ENCODE measurements at regions not wholly inside any gene's neighbourhood (a gene's known extent, or its start where the extent isn't known, plus 50 kb on each side); places are given as distances from the start of the nearest gene placed in this dataset.

DNA sequence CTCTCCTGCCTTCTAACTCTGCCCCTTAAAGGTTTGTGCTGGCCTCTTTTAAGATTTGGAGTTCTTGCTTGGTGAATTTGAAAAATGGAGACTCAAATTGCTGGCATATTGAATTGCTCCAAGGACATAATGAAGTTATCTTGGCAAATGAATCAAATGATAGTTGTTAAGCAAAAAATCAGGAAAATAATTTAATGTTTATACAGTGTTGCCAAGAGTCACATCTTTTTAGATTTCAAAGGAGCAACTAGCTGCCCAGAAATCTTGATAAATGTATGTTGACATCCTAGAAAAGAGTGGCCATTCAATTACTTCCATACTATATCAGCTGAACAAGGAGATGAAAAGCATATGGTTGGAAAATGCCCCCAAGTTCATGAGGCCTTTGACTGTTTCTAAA is 610.0 kb upstream of the LCORL start:
- Histone ChIP-seq H3K4me1 (replicated peaks in 1 of 2) (no peaks in the 10 kb centered on the region), H3K36me3 (replicated peaks in 1 of 2) (no peaks in the 10 kb centered on the region), H3K4me3 (no peak overlapping the region), H3K27ac (no peak overlapping the region), H3K9me3 (replicated peaks in 1 of 3) (no peaks in the 10 kb centered on the region), H3K27me3 (no peaks in the 10 kb centered on the region)
- DNase-seq, result no peak
- intact Hi-C loops (cut with DNase I), result no loop called here
- no peak for TF ChIP-seq POLR2A (IDR thresholded peaks at IDR 0.05)
- TF ChIP-seq, protein P1, sequence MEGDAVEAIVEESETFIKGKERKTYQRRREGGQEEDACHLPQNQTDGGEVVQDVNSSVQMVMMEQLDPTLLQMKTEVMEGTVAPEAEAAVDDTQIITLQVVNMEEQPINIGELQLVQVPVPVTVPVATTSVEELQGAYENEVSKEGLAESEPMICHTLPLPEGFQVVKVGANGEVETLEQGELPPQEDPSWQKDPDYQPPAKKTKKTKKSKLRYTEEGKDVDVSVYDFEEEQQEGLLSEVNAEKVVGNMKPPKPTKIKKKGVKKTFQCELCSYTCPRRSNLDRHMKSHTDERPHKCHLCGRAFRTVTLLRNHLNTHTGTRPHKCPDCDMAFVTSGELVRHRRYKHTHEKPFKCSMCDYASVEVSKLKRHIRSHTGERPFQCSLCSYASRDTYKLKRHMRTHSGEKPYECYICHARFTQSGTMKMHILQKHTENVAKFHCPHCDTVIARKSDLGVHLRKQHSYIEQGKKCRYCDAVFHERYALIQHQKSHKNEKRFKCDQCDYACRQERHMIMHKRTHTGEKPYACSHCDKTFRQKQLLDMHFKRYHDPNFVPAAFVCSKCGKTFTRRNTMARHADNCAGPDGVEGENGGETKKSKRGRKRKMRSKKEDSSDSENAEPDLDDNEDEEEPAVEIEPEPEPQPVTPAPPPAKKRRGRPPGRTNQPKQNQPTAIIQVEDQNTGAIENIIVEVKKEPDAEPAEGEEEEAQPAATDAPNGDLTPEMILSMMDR (IDR thresholded peaks at IDR 0.05), result no peak

DNA sequence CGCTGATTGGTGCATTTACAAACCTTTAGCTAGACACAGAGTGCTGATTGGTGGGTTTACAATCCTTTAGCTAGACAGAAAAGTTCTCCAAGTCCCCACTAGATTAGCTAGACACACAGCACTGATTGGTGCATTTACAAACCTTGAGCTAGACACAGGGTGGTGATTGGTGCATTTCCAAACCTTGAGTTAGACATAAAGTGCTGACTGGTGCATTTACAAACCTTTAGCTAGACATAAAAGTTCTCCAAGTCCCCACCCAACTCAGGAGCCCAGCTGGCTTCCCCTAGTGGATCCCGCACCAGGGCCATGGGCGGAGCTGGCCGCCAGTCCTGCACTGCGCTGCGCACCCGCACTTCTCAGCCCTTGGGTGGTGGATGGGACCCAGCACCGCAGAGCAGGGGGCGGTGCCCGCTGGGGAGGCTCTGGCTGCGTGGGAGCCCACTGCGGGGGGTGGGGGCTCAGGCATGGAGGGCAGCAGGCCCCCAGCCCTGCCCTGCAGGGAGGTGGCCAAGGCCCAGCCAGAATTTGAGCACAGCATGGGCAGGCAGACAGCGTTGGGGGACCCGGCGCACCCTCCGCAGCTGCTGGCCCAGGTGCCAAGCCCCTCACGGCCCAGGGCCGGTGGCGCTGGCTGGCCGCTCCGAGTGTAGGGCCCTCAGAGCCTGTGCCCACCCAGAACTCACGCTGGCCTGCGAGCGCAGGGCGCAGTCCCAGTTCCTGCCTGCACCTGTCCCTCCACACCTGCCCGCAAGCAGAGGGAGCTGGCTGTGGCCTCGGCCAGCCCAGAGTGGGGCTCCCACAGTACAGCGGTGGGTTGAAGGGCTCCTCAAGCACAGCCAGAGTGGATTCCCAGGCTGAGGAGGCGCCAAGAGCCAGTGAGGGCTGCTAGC is 608.9 kb upstream of the LCORL start:
- H3K4me1 ChIP-seq (replicated peaks in 1 of 2), result no peaks in the 10 kb centered on the region
- intact Hi-C loops (cut with DNase I), result no loop called here
- no peak for DNase-seq

DNA sequence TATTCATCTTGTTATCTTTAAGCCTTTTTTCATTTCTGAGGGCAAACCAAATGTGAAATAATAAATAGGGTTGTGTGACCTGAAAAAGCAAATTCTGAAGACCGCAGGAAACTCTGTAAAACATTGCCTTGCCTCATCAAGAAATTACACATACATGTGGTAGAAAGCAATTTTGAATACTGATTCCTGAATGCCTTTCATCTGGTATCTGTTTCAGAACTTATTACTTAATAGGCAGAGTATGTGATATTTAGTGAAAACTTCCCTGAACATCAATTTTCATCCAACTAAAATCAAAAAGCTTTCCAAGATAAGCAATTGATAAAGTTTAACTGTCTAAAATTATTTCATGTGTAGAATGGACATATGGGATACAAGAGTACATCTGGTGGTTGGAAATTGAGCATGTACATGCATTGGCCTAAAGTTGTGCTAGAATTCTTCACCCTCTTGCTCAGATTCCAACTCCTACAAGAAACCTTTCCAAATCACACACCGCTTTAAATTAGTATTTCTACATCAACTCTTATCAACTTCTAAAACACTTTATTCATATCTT is 606.0 kb upstream of the LCORL start:
- TF ChIP-seq, protein P1 (IDR thresholded peaks at IDR 0.05), result no peak
- TF ChIP-seq POLR2A (IDR thresholded peaks at IDR 0.05), result no peak
- DNase-seq, result no peak
- WGBS, 4 donors, result 73 to 84% (median 81%) methylated on average over 2 of the region's 2 CpGs
- H3K27ac ChIP-seq, result no peak overlapping the region
- H3K36me3 ChIP-seq (replicated peaks in 1 of 2), result no peaks in the 10 kb centered on the region
- H3K4me3 ChIP-seq, result no peak overlapping the region
- no peaks in the 10 kb centered on the region for H3K27me3 ChIP-seq
- H3K4me1 ChIP-seq (replicated peaks in 1 of 2), result no peaks in the 10 kb centered on the region
- no peaks in the 10 kb centered on the region for H3K9me3 ChIP-seq (replicated peaks in 1 of 3)
- intact Hi-C loops (cut with DNase I), result no loop called here

More for the DNA sequence above, 608.9 kb upstream of the LCORL start:
- Histone ChIP-seq H3K36me3 (replicated peaks in 1 of 2) (no peaks in the 10 kb centered on the region), H3K27me3 (no peaks in the 10 kb centered on the region), H3K4me3 (no peak overlapping the region), H3K9me3 (replicated peaks in 1 of 3) (no peaks in the 10 kb centered on the region), H3K27ac (no peak overlapping the region)
- TF ChIP-seq POLR2A (IDR thresholded peaks at IDR 0.05), result no peak
- TF ChIP-seq, protein P1 (IDR thresholded peaks at IDR 0.05), result no peak
- WGBS, 4 donors, result 84 to 99% (median 92%) methylated on average over 3 to 29 of the region's 29 CpGs

- TF ChIP-seq POLR2A (IDR thresholded peaks at IDR 0.05), result no peak
- TF ChIP-seq, protein P1 (IDR thresholded peaks at IDR 0.05), result no peak
- H3K27ac ChIP-seq, result no peak overlapping the region
- WGBS, 4 donors, result 53 to 72% (median 68%) methylated on average over 2 of the region's 2 CpGs
- no peaks in the 10 kb centered on the region for H3K27me3 ChIP-seq
- no peaks in the 10 kb centered on the region for H3K9me3 ChIP-seq (replicated peaks in 1 of 3)
- intact Hi-C loops (cut with DNase I), result no loop called here
- H3K4me3 ChIP-seq, result no peak overlapping the region
- no peak for DNase-seq
- no peaks in the 10 kb centered on the region for H3K36me3 ChIP-seq (replicated peaks in 1 of 2)
- H3K4me1 ChIP-seq (replicated peaks in 1 of 2), result no peaks in the 10 kb centered on the region
These were observed 605.4 kb upstream of the LCORL start for GRCh38 chr4:18626996-18627395.

All from adrenal gland (tissue), 9 donors.